ENCODE measurements at regions not wholly inside any gene's neighbourhood (a gene's known extent, or its start where the extent isn't known, plus 50 kb on each side); places are given as distances from the start of the nearest gene placed in this dataset.

GRCh38 chr4:73675623-73676022 is 55.4 kb upstream of the RASSF6 start:
- TF ChIP-seq POLR2A (IDR thresholded peaks at IDR 0.05) = no peak
- TF ChIP-seq CTCF (IDR thresholded peaks at IDR 0.05) = no peak

Measured in testis (tissue), 2 donors.